C4-2B (cell line): ENCODE measurements at regions not wholly inside any gene's neighbourhood (a gene's known extent, or its start where the extent isn't known, plus 50 kb on each side); places are given as distances from the start of the nearest gene placed in this dataset.

Experiments
- CTCF ChIP-seq: fragments of 450-650 bp; conservative IDR thresholded peaks from 2 replicates; pipeline ENCODE4 v1.5.1; 2017; ENCODE audit warnings: mild to moderate bottlenecking
- ZFX ChIP-seq: fragments of 450-650 bp; IDR thresholded peaks from 2 replicates; pipeline ENCODE4 v1.6.1; 2017

DNA sequence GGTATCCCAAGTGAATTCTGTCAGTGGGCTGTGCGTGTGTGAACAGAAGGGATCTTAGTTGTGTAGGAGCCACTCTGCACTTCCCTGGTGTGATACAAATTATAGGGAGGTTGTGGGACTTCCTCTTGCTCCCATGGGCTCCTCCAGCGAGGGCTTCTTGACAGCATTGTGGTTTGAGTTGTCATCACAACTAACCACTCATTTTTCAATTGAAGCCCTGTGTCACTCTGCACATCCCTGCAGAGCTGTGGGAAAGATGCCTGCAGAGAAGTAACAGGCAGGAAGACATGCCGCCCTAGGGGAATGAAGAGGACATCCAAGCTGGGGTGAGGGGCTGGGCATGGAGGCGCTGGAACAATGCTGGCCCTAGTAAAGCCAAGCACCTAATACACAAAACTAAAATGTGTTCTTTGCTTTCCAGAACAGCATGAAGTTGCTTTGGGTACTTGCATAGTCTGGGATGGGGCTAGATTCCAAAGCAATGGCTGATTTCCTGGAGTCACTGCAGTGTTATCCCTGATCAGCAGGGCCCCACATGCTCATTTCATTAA, 692.5 kb downstream of the TOX3 start:
- TF ChIP-seq CTCF (no peak), ZFX (no peak)
